Smooth muscle cell (in vitro differentiated cells): ENCODE measurements at regions not wholly inside any gene's neighbourhood (a gene's known extent, or its start where the extent isn't known, plus 50 kb on each side); places are given as distances from the start of the nearest gene placed in this dataset.
A peak's percentile ranks its signal among the peaks of the same experiment; 100 is the strongest.

Source experiments
- DNase-seq: peaks from one replicate; lab custom pipeline; 2025; ENCODE audit not compliant: unreplicated experiment; lab: John Stamatoyannopoulos, UW
- H2AFZ ChIP-seq: fragments of 200-600 bp; sonication (generic); 2 replicates; pipeline ENCODE4 v1.6.0; 2016; ENCODE audit warnings: antibody characterized with exemption, low read depth, mild to moderate bottlenecking
- H3F3A ChIP-seq: fragments of 200-600 bp; sonication (generic); 2 replicates; pipeline ENCODE4 v1.6.0; 2017; ENCODE audit warnings: antibody characterized with exemption, low read depth
- H3K27ac ChIP-seq: fragments of 200-600 bp; sonication (generic); 2 replicates; pipeline ENCODE4 v1.5.1; 2016; ENCODE audit warnings: low read depth, mild to moderate bottlenecking
- H3K27me3 ChIP-seq: fragments of 200-600 bp; sonication (generic); 2 replicates; pipeline ENCODE4 v1.6.1; 2016; ENCODE audit warnings: low read depth, mild to moderate bottlenecking
- H3K36me3 ChIP-seq: fragments of 200-600 bp; sonication (generic); 2 replicates; pipeline ENCODE4 v1.5.1; 2016; ENCODE audit warnings: low read depth
- H3K4me1 ChIP-seq: fragments of 200-600 bp; sonication (generic); 2 replicates; pipeline ENCODE4 v1.5.1; 2016; ENCODE audit warnings: low read depth
- H3K4me2 ChIP-seq: fragments of 200-600 bp; sonication (generic); 2 replicates; pipeline ENCODE4 v1.6.0; 2016; ENCODE audit warnings: mild to moderate bottlenecking
- H3K4me3 ChIP-seq: fragments of 200-600 bp; sonication (generic); 2 replicates; pipeline ENCODE4 v1.5.1; 2016; ENCODE audit warnings: mild to moderate bottlenecking
- H3K79me2 ChIP-seq: fragments of 200-600 bp; sonication (generic); 2 replicates; pipeline ENCODE4 v1.6.0; 2016; ENCODE audit warnings: low read depth, mild to moderate bottlenecking
- H3K9ac ChIP-seq: fragments of 200-600 bp; sonication (generic); 2 replicates; pipeline ENCODE4 v1.6.0; 2016; ENCODE audit warnings: low read depth
- H3K9me3 ChIP-seq: fragments of 200-600 bp; sonication (generic); replicated peaks from 2 replicates; pipeline ENCODE4 v1.5.1; 2016; ENCODE audit warnings: low read depth
- H4K20me1 ChIP-seq: fragments of 200-600 bp; sonication (generic); 2 replicates; pipeline ENCODE4 v1.6.0; 2016; ENCODE audit warnings: low read depth
- WGBS: methylation state at CpG from one replicate; pipeline ENCODE4 v1.1.7; 2016; ENCODE audit warnings: low lambda C conversion rate; 5-methylcytosine and 5-hydroxymethylcytosine counted together
- TF ChIP-seq, protein P1 (sequence below): fragments of 200-600 bp; sonication (generic); IDR thresholded peaks from 2 replicates; pipeline ENCODE4 v1.5.1; 2017; ENCODE audit warnings: borderline replicate concordance, mild to moderate bottlenecking, antibody characterized with exemption; ENCODE audit not compliant: insufficient read depth, poor library complexity, severe bottlenecking

DNA sequence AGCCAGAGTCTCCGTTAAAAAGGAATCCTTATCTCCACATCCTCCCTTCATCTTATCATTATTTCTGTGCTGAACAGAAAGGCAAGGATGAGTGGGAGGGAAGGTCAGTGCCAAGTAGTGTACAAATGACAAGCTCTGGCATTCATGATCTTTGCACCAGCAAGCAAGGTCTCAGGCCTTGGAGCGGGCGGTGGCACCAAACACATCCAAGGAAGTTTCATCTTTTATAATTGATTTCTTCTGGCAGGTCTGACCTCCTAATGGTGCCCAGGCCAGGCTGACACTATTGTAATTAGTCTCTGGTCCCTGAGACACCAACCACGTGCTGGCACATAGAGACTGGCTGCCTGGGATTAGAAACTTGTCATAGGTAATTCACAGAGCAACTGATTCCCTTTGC, 336.6 kb downstream of the EN1 start:
- 73% methylated on average over 4 of the region's 4 CpGs for WGBS
- no peak overlapping the region for H3K4me3 ChIP-seq
- no peak overlapping the region for H3K27ac ChIP-seq
- H3K9ac ChIP-seq: no peak overlapping the region
- no peaks in the 10 kb centered on the region for H3K79me2 ChIP-seq
- H3K36me3 ChIP-seq: no peaks in the 10 kb centered on the region
- no peak overlapping the region for H3K4me2 ChIP-seq
- H2AFZ ChIP-seq: peak overlapping the region; percentile 24
- H3K9me3 ChIP-seq: no peaks in the 10 kb centered on the region
- no peak for DNase-seq
- H4K20me1 ChIP-seq: no peaks in the 10 kb centered on the region
- H3F3A ChIP-seq: no peaks in the 10 kb centered on the region
- H3K4me1 ChIP-seq: no peaks in the 10 kb centered on the region
- TF ChIP-seq, protein P1, sequence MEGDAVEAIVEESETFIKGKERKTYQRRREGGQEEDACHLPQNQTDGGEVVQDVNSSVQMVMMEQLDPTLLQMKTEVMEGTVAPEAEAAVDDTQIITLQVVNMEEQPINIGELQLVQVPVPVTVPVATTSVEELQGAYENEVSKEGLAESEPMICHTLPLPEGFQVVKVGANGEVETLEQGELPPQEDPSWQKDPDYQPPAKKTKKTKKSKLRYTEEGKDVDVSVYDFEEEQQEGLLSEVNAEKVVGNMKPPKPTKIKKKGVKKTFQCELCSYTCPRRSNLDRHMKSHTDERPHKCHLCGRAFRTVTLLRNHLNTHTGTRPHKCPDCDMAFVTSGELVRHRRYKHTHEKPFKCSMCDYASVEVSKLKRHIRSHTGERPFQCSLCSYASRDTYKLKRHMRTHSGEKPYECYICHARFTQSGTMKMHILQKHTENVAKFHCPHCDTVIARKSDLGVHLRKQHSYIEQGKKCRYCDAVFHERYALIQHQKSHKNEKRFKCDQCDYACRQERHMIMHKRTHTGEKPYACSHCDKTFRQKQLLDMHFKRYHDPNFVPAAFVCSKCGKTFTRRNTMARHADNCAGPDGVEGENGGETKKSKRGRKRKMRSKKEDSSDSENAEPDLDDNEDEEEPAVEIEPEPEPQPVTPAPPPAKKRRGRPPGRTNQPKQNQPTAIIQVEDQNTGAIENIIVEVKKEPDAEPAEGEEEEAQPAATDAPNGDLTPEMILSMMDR: no peak
- H3K27me3 ChIP-seq: no peaks in the 10 kb centered on the region

DNA sequence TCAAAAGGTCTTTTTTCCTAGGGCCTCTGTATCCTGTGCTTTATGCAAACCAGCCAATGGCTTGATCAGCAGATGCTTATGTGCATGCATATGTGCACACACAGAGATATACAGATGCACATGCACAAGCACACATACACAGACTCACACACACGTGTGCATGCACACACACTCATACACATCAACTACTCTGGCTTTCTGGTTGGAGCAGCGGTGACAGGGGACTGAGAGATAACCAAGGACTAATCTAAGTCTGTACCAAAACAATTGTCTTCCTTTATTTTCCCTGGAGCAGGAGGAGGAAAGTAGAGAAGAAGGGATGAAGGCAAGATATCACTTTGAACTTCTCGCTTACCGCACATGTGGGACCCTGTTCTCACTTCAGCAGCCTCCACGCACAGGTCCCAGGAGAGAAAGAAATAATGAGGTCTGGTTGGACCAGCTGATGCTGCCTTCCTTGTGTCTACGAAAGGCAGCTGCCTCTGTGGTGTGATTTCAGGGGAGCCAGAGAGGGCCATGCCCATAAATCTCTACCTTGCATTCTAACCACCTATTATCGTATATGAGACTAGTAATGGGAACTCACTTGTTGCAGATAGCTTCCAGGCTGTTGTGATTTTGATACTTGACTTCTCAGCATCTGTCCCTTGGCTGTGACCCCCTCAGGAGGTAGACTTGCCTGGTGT, 338.0 kb downstream of the EN1 start:
- no peak overlapping the region for H3K9ac ChIP-seq
- WGBS: 93% methylated on average over 7 of the region's 7 CpGs
- no peak overlapping the region for H2AFZ ChIP-seq
- H3K4me2 ChIP-seq: no peak overlapping the region
- no peak overlapping the region for H3K4me3 ChIP-seq
- no peaks in the 10 kb centered on the region for H3K9me3 ChIP-seq
- H3F3A ChIP-seq: no peaks in the 10 kb centered on the region
- no peaks in the 10 kb centered on the region for H3K79me2 ChIP-seq
- H3K4me1 ChIP-seq: no peaks in the 10 kb centered on the region
- H3K27ac ChIP-seq: no peak overlapping the region
- DNase-seq: no peak
- H4K20me1 ChIP-seq: no peaks in the 10 kb centered on the region
- no peaks in the 10 kb centered on the region for H3K27me3 ChIP-seq
- H3K36me3 ChIP-seq: no peaks in the 10 kb centered on the region
- TF ChIP-seq, protein P1: no peak

- no peak overlapping the region for H3K9ac ChIP-seq
- TF ChIP-seq, protein P1: no peak
- no peaks in the 10 kb centered on the region for H3K9me3 ChIP-seq
- H2AFZ ChIP-seq: no peak overlapping the region
- H3K4me2 ChIP-seq: no peak overlapping the region
- H3F3A ChIP-seq: no peaks in the 10 kb centered on the region
- H3K27ac ChIP-seq: no peak overlapping the region
- no peaks in the 10 kb centered on the region for H3K4me1 ChIP-seq
- H4K20me1 ChIP-seq: no peaks in the 10 kb centered on the region
- no peaks in the 10 kb centered on the region for H3K79me2 ChIP-seq
- H3K4me3 ChIP-seq: no peak overlapping the region
- peaks cover 3% of the 10 kb centered on the region for H3K27me3 ChIP-seq
- no peak for DNase-seq
- H3K36me3 ChIP-seq: no peaks in the 10 kb centered on the region
These were observed 339.2 kb downstream of the EN1 start for GRCh38 chr2:118508282-118508681.

DNA sequence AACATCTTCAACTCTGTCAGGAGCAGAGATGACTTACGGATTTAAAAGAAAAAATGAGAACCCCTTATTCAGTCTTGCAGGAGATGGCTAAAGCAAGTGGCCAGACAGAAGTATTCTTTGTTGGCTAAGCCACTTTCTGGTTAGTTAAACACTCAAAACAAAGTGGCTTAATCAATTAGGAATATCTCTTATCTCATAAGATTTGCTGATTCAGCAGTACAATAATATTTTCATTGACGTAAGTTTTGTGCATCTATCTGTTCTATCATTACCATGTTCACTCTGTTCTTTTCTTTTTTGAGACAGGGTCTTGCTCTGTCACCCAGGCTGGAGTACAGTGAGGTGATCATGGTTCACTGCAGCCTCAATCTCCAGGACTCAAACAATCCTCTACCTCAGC, 342.0 kb downstream of the EN1 start:
- Histone ChIP-seq H3F3A (no peaks in the 10 kb centered on the region), H3K4me2 (no peak overlapping the region), H2AFZ (no peak overlapping the region), H3K36me3 (no peaks in the 10 kb centered on the region), H3K79me2 (no peaks in the 10 kb centered on the region), H3K27ac (no peak overlapping the region), H3K27me3 (peaks cover 16% of the 10 kb centered on the region), H3K4me3 (no peak overlapping the region), H3K9me3 (no peaks in the 10 kb centered on the region), H4K20me1 (no peaks in the 10 kb centered on the region), H3K4me1 (no peaks in the 10 kb centered on the region), H3K9ac (no peak overlapping the region)
- no peak for DNase-seq
- WGBS: 100% methylated on average over 2 of the region's 2 CpGs
- TF ChIP-seq, protein P1: no peak
